CD4-positive, alpha-beta T cell (primary cell): ENCODE measurements at regions not wholly inside any gene's neighbourhood (a gene's known extent, or its start where the extent isn't known, plus 50 kb on each side); places are given as distances from the start of the nearest gene placed in this dataset.

Experiments
- ATAC-seq: fragments of 200-7000 bp; cut with Tn5 transposase; one replicate; pipeline ENCODE4 v1.10.0; 2022; ENCODE audit warnings: mild to moderate bottlenecking; ENCODE audit not compliant: poor library complexity
- CTCF ChIA-PET: fragments of 350-600 bp; sonication (Branson Sonifier 250); formaldehyde crosslinking; loops from one replicate; lab custom pipeline; 2021; ENCODE audit warnings: antibody characterized with exemption, inconsistent platforms; lab: Charles Lee
- POLR2A ChIA-PET: fragments of 350-600 bp; sonication (Branson Sonifier 250); formaldehyde crosslinking; loops from one replicate; lab custom pipeline; 2021; ENCODE audit warnings: antibody characterized with exemption, inconsistent platforms; lab: Charles Lee
- DNase-seq, 14 experiments: peaks; one replicate each; pipeline ENCODE4 v3.0.0-alpha.2; 2013 to 2020; ENCODE audit warnings: mixed read lengths in 2 of 14
- H3K27ac ChIP-seq, 2 donors: one replicate each; pipeline versions ENCODE4 v1.5.1 to v1.7.0; 2013; ENCODE audit warnings: low read length in 2 of 2, low read depth in 1 of 2, mild to moderate bottlenecking in 1 of 2
- H3K27me3 ChIP-seq, 2 experiments: 1 replicate in 1 of 2; 2 replicates in 1 of 2; pipeline versions ENCODE4 v1.6.1 to v1.7.0; 2013; ENCODE audit warnings: low read length in 2 of 2, control low read depth in 1 of 2, mild to moderate bottlenecking in 1 of 2, moderate library complexity in 1 of 2; ENCODE audit not compliant: insufficient read depth in 2 of 2, control insufficient read depth in 1 of 2
- H3K36me3 ChIP-seq: one replicate; pipeline ENCODE4 v1.6.1; 2013; ENCODE audit warnings: low read length, control low read depth; ENCODE audit not compliant: insufficient read depth
- H3K4me1 ChIP-seq: one replicate; pipeline ENCODE4 v1.6.1; 2013; ENCODE audit warnings: low read length, control low read depth; ENCODE audit not compliant: insufficient read depth
- H3K4me3 ChIP-seq: one replicate; pipeline ENCODE4 v1.5.1; 2013; ENCODE audit warnings: mild to moderate bottlenecking, low read length, moderate library complexity
- H3K9me3 ChIP-seq, 2 experiments: 1 replicate in 1 of 2; 2 replicates in 1 of 2; pipeline versions ENCODE4 v1.6.1 to v1.7.0; 2013; ENCODE audit warnings: low read length in 2 of 2, mild to moderate bottlenecking in 2 of 2, control low read depth in 1 of 2, moderate library complexity in 1 of 2; ENCODE audit not compliant: control insufficient read depth in 1 of 2, insufficient read depth in 1 of 2
- H3K27ac Mint-ChIP-seq: one replicate; pipeline ENCODE4 v1.8.0; 2020; ENCODE audit warnings: mixed read lengths
- H3K27me3 Mint-ChIP-seq: one replicate; pipeline ENCODE4 v1.8.0; 2021; ENCODE audit warnings: mixed read lengths
- H3K36me3 Mint-ChIP-seq: one replicate; pipeline ENCODE4 v1.8.0; 2021; ENCODE audit warnings: low read depth, mixed read lengths
- H3K4me1 Mint-ChIP-seq: one replicate; pipeline ENCODE4 v1.8.0; 2021; ENCODE audit warnings: low read depth, mixed read lengths
- H3K4me3 Mint-ChIP-seq: one replicate; pipeline ENCODE4 v1.8.0; 2020; ENCODE audit warnings: mild to moderate bottlenecking, mixed read lengths
- H3K9me3 Mint-ChIP-seq: one replicate; pipeline ENCODE4 v1.8.0; 2020; ENCODE audit warnings: mixed read lengths
- intact Hi-C, 2 experiments: fragments of 100-400 bp; cut with DNase I in 1 of 2; cut with micrococcal nuclease in 1 of 2; formaldehyde crosslinking; loops; one replicate each; pipeline versions ENCODE4 v1.15.1 to v1.9.0; 2023 to 2025; cut with DNase I, micrococcal nuclease
- TF ChIP-seq, protein P1 (sequence below): fragments of 200-600 bp; IDR thresholded peaks from one replicate; pipeline ENCODE4 v1.8.0; 2022; ENCODE audit warnings: antibody characterized with exemption, mild to moderate bottlenecking

DNA sequence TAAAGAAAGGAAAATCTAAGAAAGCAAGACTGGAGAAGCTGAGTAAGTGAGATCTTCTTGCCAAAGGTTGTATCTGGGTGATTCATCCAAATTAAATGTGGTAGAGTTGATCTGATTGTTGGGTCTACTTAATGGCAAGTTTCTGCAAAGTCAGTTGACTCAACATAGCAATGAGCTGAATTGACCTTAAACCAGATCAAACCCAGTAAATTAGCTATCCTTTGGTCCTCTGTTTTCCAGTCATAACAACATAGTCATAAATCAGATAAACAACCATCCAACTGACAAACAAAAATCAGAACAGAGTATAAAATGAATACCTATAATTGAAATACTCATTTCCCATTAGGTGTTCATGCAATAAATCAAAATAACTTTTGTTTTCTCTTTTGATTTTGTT lies 142.6 kb upstream of the CFAP20DC start:
- no peak for ATAC-seq
- Mint-ChIP-seq H3K4me3 (no peak overlapping the region), H3K36me3 (no peaks in the 10 kb centered on the region), H3K27me3 (peaks cover 8% of the 10 kb centered on the region), H3K4me1 (no peaks in the 10 kb centered on the region), H3K9me3 (no peaks in the 10 kb centered on the region), H3K27ac (no peak overlapping the region)
- Histone ChIP-seq H3K4me3 (no peak overlapping the region), H3K27me3 (peaks cover 0 to 2% of the 10 kb centered on the region in 2 experiments), H3K9me3 (no peaks in the 10 kb centered on the region), H3K27ac (no peak overlapping the region), H3K4me1 (no peaks in the 10 kb centered on the region), H3K36me3 (no peaks in the 10 kb centered on the region)
- ChIA-PET CTCF (no interaction called here), POLR2A (no interaction called here)
- DNase-seq: no peak
- intact Hi-C loops: no loop called here
- TF ChIP-seq, protein P1, sequence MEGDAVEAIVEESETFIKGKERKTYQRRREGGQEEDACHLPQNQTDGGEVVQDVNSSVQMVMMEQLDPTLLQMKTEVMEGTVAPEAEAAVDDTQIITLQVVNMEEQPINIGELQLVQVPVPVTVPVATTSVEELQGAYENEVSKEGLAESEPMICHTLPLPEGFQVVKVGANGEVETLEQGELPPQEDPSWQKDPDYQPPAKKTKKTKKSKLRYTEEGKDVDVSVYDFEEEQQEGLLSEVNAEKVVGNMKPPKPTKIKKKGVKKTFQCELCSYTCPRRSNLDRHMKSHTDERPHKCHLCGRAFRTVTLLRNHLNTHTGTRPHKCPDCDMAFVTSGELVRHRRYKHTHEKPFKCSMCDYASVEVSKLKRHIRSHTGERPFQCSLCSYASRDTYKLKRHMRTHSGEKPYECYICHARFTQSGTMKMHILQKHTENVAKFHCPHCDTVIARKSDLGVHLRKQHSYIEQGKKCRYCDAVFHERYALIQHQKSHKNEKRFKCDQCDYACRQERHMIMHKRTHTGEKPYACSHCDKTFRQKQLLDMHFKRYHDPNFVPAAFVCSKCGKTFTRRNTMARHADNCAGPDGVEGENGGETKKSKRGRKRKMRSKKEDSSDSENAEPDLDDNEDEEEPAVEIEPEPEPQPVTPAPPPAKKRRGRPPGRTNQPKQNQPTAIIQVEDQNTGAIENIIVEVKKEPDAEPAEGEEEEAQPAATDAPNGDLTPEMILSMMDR: no peak

DNA sequence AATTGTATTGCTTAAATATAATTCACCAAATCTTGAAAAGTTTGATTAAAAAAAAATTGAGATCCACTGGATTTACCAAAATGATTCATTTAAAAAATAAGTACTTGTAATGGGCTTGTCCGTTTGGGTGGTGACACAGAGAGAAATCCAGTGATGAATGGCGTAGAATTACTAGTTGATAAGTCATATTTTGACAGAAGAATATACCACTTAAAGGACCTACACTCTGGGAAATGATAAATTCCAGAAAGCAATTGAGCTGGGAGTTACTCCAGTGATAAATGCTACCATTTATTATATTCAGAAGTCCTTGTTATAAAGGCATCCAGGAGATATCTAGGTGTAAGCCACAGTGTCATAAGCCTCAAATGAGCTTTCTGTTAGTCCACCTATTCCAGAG lies 141.8 kb upstream of the CFAP20DC start:
- no peak overlapping the region for H3K4me3 ChIP-seq
- DNase-seq: no peak
- H3K9me3 Mint-ChIP-seq: no peaks in the 10 kb centered on the region
- H3K36me3 ChIP-seq: no peaks in the 10 kb centered on the region
- intact Hi-C loops: no loop called here
- H3K27me3 ChIP-seq: peaks cover 0 to 2% of the 10 kb centered on the region in 2 experiments
- CTCF ChIA-PET: no interaction called here
- H3K27me3 Mint-ChIP-seq: peaks cover 8% of the 10 kb centered on the region
- TF ChIP-seq, protein P1: no peak
- no peaks in the 10 kb centered on the region for H3K9me3 ChIP-seq
- POLR2A ChIA-PET: no interaction called here
- H3K36me3 Mint-ChIP-seq: no peaks in the 10 kb centered on the region
- no peaks in the 10 kb centered on the region for H3K4me1 Mint-ChIP-seq
- H3K4me3 Mint-ChIP-seq: no peak overlapping the region
- no peak overlapping the region for H3K27ac ChIP-seq
- no peaks in the 10 kb centered on the region for H3K4me1 ChIP-seq
- ATAC-seq: no peak
- no peak overlapping the region for H3K27ac Mint-ChIP-seq

DNA sequence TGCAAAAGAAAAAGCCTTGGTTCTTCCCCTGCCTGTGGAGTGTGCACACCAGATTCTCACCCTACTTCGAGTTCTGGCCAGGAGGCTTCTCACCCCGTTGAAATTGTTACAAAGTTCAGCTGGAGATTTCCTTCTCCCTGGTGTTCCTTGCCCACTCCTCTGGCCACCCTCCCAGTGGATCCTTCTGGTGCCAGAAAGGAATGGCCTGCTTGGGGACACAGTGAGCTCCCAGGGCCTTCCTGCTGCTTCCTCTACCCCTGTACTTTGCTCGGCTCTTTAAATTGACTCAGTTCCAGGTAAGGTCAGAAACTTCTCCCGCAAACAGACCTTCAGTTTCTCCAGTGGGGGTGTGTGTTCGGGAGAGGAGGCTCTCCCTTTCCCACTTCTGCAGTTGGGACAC lies 140.1 kb upstream of the CFAP20DC start:
- Mint-ChIP-seq H3K4me3 (no peak overlapping the region), H3K4me1 (no peaks in the 10 kb centered on the region), H3K27ac (no peak overlapping the region), H3K27me3 (peaks cover 8% of the 10 kb centered on the region), H3K9me3 (no peaks in the 10 kb centered on the region), H3K36me3 (no peaks in the 10 kb centered on the region)
- Histone ChIP-seq H3K9me3 (no peaks in the 10 kb centered on the region), H3K27me3 (peaks cover 0 to 2% of the 10 kb centered on the region in 2 experiments), H3K4me3 (no peak overlapping the region), H3K36me3 (no peaks in the 10 kb centered on the region), H3K4me1 (no peaks in the 10 kb centered on the region), H3K27ac (no peak overlapping the region)
- CTCF ChIA-PET: no interaction called here
- TF ChIP-seq, protein P1: no peak
- ATAC-seq (no peak), DNase-seq (no peak)
- intact Hi-C loops: no loop called here
- POLR2A ChIA-PET: no interaction called here
